Mesenchymal stem cell (in vitro differentiated cells and primary cell): ENCODE measurements at regions not wholly inside any gene's neighbourhood (a gene's known extent, or its start where the extent isn't known, plus 50 kb on each side); places are given as distances from the start of the nearest gene placed in this dataset.

Experiments
- DNase-seq: peaks from one replicate; pipeline ENCODE4 v3.0.0-alpha.2; 2013
- H2AFZ ChIP-seq: one replicate; pipeline ENCODE4 v1.6.1; 2013; ENCODE audit warnings: low read depth, mild to moderate bottlenecking, control low read depth, inconsistent platforms, low read length, moderate library complexity
- H2AK5ac ChIP-seq: 2 replicates; pipeline ENCODE4 v1.6.1; 2013; ENCODE audit warnings: low read length, moderate library complexity, mild to moderate bottlenecking, inconsistent platforms; ENCODE audit not compliant: severe bottlenecking
- H2BK120ac ChIP-seq: one replicate; pipeline ENCODE4 v1.6.1; 2013; ENCODE audit warnings: low read depth, mild to moderate bottlenecking, inconsistent platforms, low read length, moderate library complexity
- H2BK12ac ChIP-seq, 2 experiments: one replicate each; pipeline ENCODE4 v1.6.1; 2013; ENCODE audit warnings: inconsistent platforms in 2 of 2, low read length in 2 of 2, mild to moderate bottlenecking in 2 of 2, moderate library complexity in 2 of 2, control low read depth in 1 of 2
- H2BK15ac ChIP-seq: one replicate; pipeline ENCODE4 v1.6.1; 2013; ENCODE audit warnings: mild to moderate bottlenecking, low read depth, inconsistent platforms; ENCODE audit not compliant: poor library complexity, severe bottlenecking
- H2BK5ac ChIP-seq: 2 replicates; pipeline ENCODE4 v1.6.1; 2013; ENCODE audit warnings: low read depth, mild to moderate bottlenecking, low read length, control low read depth, inconsistent platforms; ENCODE audit not compliant: poor library complexity, severe bottlenecking
- H3K14ac ChIP-seq, 2 experiments: one replicate each; pipeline ENCODE4 v1.6.1; 2013; ENCODE audit warnings: inconsistent platforms in 2 of 2, low read length in 2 of 2, control low read depth in 1 of 2, mild to moderate bottlenecking in 1 of 2, moderate library complexity in 1 of 2
- H3K18ac ChIP-seq, 2 experiments: one replicate each; pipeline ENCODE4 v1.6.1; 2013; ENCODE audit warnings: inconsistent platforms in 2 of 2, low read length in 2 of 2, control low read depth in 1 of 2, low read depth in 1 of 2, mild to moderate bottlenecking in 1 of 2
- H3K23ac ChIP-seq, 2 experiments: one replicate each; pipeline ENCODE4 v1.6.1; 2013; ENCODE audit warnings: inconsistent platforms in 2 of 2, low read length in 2 of 2, mild to moderate bottlenecking in 2 of 2, moderate library complexity in 2 of 2, control low read depth in 1 of 2
- H3K27ac ChIP-seq: 2 replicates; pipeline ENCODE4 v1.5.1; 2013; ENCODE audit warnings: mild to moderate bottlenecking, moderate library complexity, low read length, control low read depth, inconsistent platforms; ENCODE audit not compliant: poor library complexity, severe bottlenecking
- H3K27me3 ChIP-seq, 2 experiments: 2 replicates each; pipeline versions ENCODE4 v1.6.1 to v1.7.0; 2013; ENCODE audit warnings: low read length in 2 of 2, mild to moderate bottlenecking in 2 of 2, moderate library complexity in 2 of 2, control low read depth in 1 of 2, inconsistent platforms in 1 of 2; ENCODE audit not compliant: control insufficient read depth in 1 of 2, insufficient read depth in 1 of 2
- H3K36me3 ChIP-seq, 2 experiments: 2 replicates each; pipeline versions ENCODE4 v1.6.1 to v1.7.0; 2013; ENCODE audit warnings: low read length in 2 of 2, control low read depth in 1 of 2, inconsistent platforms in 1 of 2, low read depth in 1 of 2, mild to moderate bottlenecking in 1 of 2; ENCODE audit not compliant: insufficient read depth in 2 of 2, control insufficient read depth in 1 of 2
- H3K4ac ChIP-seq, 2 experiments: one replicate each; pipeline ENCODE4 v1.6.1; 2013; ENCODE audit warnings: inconsistent platforms in 2 of 2, low read length in 2 of 2, mild to moderate bottlenecking in 2 of 2, moderate library complexity in 2 of 2, control low read depth in 1 of 2, low read depth in 1 of 2
- H3K4me1 ChIP-seq: 2 replicates; pipeline ENCODE4 v1.6.1; 2013; ENCODE audit warnings: low read depth, low read length, control low read depth; ENCODE audit not compliant: control insufficient read depth, insufficient read depth
- H3K4me2 ChIP-seq: 2 replicates; pipeline ENCODE4 v1.6.1; 2013; ENCODE audit warnings: low read length, mild to moderate bottlenecking, inconsistent platforms; ENCODE audit not compliant: poor library complexity, severe bottlenecking
- H3K4me3 ChIP-seq, 2 experiments: 2 replicates each; pipeline versions ENCODE4 v1.5.1 to v1.7.0; 2013; ENCODE audit warnings: low read length in 2 of 2, mild to moderate bottlenecking in 2 of 2, control low read depth in 1 of 2, low read depth in 1 of 2; ENCODE audit not compliant: insufficient read depth in 1 of 2
- H3K79me1 ChIP-seq: replicated peaks from 2 replicates; pipeline ENCODE4 v1.6.1; 2013; ENCODE audit warnings: mild to moderate bottlenecking, control low read depth, low read length, inconsistent platforms; ENCODE audit not compliant: poor library complexity, severe bottlenecking
- H3K9ac ChIP-seq: 2 replicates; pipeline ENCODE4 v1.7.0; 2013; ENCODE audit warnings: mild to moderate bottlenecking, low read length, moderate library complexity
- H3K9me3 ChIP-seq: 2 replicates; pipeline ENCODE4 v1.7.0; 2013; ENCODE audit warnings: mild to moderate bottlenecking, low read length; ENCODE audit not compliant: control insufficient read depth
- H4K8ac ChIP-seq: one replicate; pipeline ENCODE4 v1.6.1; 2013; ENCODE audit warnings: inconsistent platforms, mild to moderate bottlenecking, low read length, moderate library complexity
- H4K91ac ChIP-seq: one replicate; pipeline ENCODE4 v1.6.1; 2013; ENCODE audit warnings: mild to moderate bottlenecking, low read length, inconsistent platforms
- WGBS: methylation state at CpG from one replicate; pipeline ENCODE4 v1.1.7; 2013; ENCODE audit warnings: mixed read lengths; 5-methylcytosine and 5-hydroxymethylcytosine counted together

- no peak overlapping the region for H3K4me2 ChIP-seq
- no peak overlapping the region for H3K27ac ChIP-seq
- no peak overlapping the region for H2BK15ac ChIP-seq
- H3K4me3 ChIP-seq = no peak overlapping the region
- no peak overlapping the region for H2BK120ac ChIP-seq
- H2AK5ac ChIP-seq = no peak overlapping the region
- no peak overlapping the region for H2BK12ac ChIP-seq
- no peak overlapping the region for H3K9ac ChIP-seq
- H3K79me1 ChIP-seq = no peaks in the 10 kb centered on the region
- H4K8ac ChIP-seq = no peak overlapping the region
- H3K18ac ChIP-seq = no peak overlapping the region
- no peak overlapping the region for H2BK5ac ChIP-seq
- WGBS = 93% methylated on average over 28 of the region's 28 CpGs
- no peak overlapping the region for H3K14ac ChIP-seq
- no peak overlapping the region for H4K91ac ChIP-seq
- no peak overlapping the region for H2AFZ ChIP-seq
- no peak overlapping the region for H3K4ac ChIP-seq
- no peaks in the 10 kb centered on the region for H3K9me3 ChIP-seq
- peaks cover 0 to 7% of the 10 kb centered on the region in 2 experiments for H3K36me3 ChIP-seq
- H3K27me3 ChIP-seq = no peaks in the 10 kb centered on the region
- DNase-seq = no peak
- no peak overlapping the region for H3K23ac ChIP-seq
- no peaks in the 10 kb centered on the region for H3K4me1 ChIP-seq
These were observed 445.6 kb upstream of the EDIL3 start for GRCh38 chr5:84830265-84830664.

- Histone ChIP-seq H3K4ac (no peak overlapping the region), H3K18ac (no peak overlapping the region), H3K36me3 (peaks cover 0 to 6% of the 10 kb centered on the region in 2 experiments), H3K27me3 (no peaks in the 10 kb centered on the region), H3K9me3 (no peaks in the 10 kb centered on the region), H3K4me2 (no peak overlapping the region), H2AK5ac (no peak overlapping the region), H3K14ac (no peak overlapping the region), H2AFZ (no peak overlapping the region), H2BK12ac (no peak overlapping the region), H3K4me1 (no peaks in the 10 kb centered on the region), H2BK5ac (no peak overlapping the region), H3K23ac (no peak overlapping the region), H3K4me3 (no peak overlapping the region), H4K91ac (no peak overlapping the region), H3K27ac (no peak overlapping the region), H2BK120ac (no peak overlapping the region), H2BK15ac (no peak overlapping the region), H3K79me1 (no peaks in the 10 kb centered on the region), H4K8ac (no peak overlapping the region), H3K9ac (no peak overlapping the region)
- peak; percentile 58 for DNase-seq
- 29% methylated on average over 1 of the region's 1 CpG for WGBS
These were observed 440.9 kb upstream of the EDIL3 start for GRCh38 chr5:84825606-84826005.

GRCh38 chr5:84821924-84822323, 437.2 kb upstream of the EDIL3 start:
- Histone ChIP-seq H3K23ac (no peak overlapping the region), H2AFZ (no peak overlapping the region), H3K27ac (no peak overlapping the region), H3K9me3 (no peaks in the 10 kb centered on the region), H2BK120ac (no peak overlapping the region), H3K4me2 (no peak overlapping the region), H3K36me3 (no peaks in the 10 kb centered on the region), H2BK15ac (no peak overlapping the region), H2AK5ac (no peak overlapping the region), H3K4ac (no peak overlapping the region), H4K8ac (no peak overlapping the region), H3K14ac (no peak overlapping the region), H4K91ac (no peak overlapping the region), H2BK5ac (no peak overlapping the region), H3K9ac (no peak overlapping the region), H3K4me3 (no peak overlapping the region), H2BK12ac (no peak overlapping the region), H3K27me3 (no peaks in the 10 kb centered on the region), H3K79me1 (no peaks in the 10 kb centered on the region), H3K4me1 (no peaks in the 10 kb centered on the region), H3K18ac (no peak overlapping the region)
- DNase-seq = no peak
- 69% methylated on average over 2 of the region's 3 CpGs for WGBS

GRCh38 chr5:84817953-84818352, 433.3 kb upstream of the EDIL3 start:
- Histone ChIP-seq H3K4me3 (no peak overlapping the region), H3K23ac (no peak overlapping the region), H3K9me3 (no peaks in the 10 kb centered on the region), H3K4me2 (no peak overlapping the region), H2AFZ (no peak overlapping the region), H3K14ac (no peak overlapping the region), H3K79me1 (no peaks in the 10 kb centered on the region), H2BK12ac (no peak overlapping the region), H3K18ac (no peak overlapping the region), H2BK15ac (no peak overlapping the region), H2AK5ac (no peak overlapping the region), H4K91ac (no peak overlapping the region), H3K27ac (no peak overlapping the region), H3K4ac (no peak overlapping the region), H3K4me1 (no peaks in the 10 kb centered on the region), H2BK5ac (no peak overlapping the region), H2BK120ac (no peak overlapping the region), H3K27me3 (no peaks in the 10 kb centered on the region), H3K36me3 (no peaks in the 10 kb centered on the region), H4K8ac (no peak overlapping the region), H3K9ac (no peak overlapping the region)
- no peak for DNase-seq
- WGBS = 100% methylated on average over 4 of the region's 5 CpGs
